ENCODE measurements at regions not wholly inside any gene's neighbourhood (a gene's known extent, or its start where the extent isn't known, plus 50 kb on each side); places are given as distances from the start of the nearest gene placed in this dataset.

DNA sequence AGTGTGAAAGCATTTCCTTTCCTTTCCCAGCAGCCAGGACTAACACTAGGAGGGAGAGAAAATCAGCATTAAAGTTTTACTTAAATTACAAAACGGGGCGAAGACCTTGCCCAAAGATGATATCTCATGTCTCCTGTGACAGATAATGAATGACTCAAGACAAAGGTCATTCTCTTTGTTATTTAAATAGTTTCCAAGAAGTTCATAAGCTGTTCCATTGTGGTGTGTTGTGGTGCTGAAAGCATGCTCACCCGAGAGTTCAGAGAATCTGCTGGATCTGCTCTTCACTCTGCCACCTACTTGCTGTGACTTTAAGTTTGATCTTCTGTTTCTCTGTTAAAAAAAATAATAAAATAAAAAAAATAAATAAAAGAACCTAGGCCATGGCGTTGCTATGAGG is 265.9 kb upstream of the NR4A3 start:
- DNase-seq (ENCODE audit: low spot score) = no peak

GRCh38 chr9:99556998-99557397 is 264.7 kb upstream of the NR4A3 start:
- no peak for DNase-seq (ENCODE audit: low spot score)

- no peak for DNase-seq (ENCODE audit: low spot score)
Observed at GRCh38 chr9:99557816-99558215, 263.9 kb upstream of the NR4A3 start.

- DNase-seq (ENCODE audit: low spot score) = no peak
Observed at GRCh38 chr9:99559776-99560175, 261.9 kb upstream of the NR4A3 start.

GRCh38 chr9:99560561-99560960 is 261.1 kb upstream of the NR4A3 start:
- no peak for DNase-seq (ENCODE audit: low spot score)

DNA sequence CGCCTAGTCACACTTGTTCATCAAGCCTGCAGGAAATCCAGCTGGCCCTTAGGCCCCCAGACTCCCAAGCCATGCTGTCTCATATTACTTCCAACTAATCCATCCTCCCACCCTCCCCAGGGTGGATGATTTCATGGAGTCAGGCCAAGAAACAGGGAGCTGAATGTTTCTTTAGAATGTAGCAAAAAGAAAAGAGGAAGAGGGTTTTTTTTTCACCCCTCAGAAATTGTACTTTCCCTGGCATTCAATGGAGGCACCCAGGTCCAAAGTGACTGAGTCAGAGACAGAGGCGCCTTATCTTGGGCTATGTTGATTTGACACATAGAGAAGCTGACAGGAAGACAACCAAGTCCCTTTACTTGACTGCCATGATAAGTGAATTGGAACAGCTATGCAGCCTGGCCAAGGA is 260.2 kb upstream of the NR4A3 start:
- DNase-seq (ENCODE audit: low spot score) = no peak

DNA sequence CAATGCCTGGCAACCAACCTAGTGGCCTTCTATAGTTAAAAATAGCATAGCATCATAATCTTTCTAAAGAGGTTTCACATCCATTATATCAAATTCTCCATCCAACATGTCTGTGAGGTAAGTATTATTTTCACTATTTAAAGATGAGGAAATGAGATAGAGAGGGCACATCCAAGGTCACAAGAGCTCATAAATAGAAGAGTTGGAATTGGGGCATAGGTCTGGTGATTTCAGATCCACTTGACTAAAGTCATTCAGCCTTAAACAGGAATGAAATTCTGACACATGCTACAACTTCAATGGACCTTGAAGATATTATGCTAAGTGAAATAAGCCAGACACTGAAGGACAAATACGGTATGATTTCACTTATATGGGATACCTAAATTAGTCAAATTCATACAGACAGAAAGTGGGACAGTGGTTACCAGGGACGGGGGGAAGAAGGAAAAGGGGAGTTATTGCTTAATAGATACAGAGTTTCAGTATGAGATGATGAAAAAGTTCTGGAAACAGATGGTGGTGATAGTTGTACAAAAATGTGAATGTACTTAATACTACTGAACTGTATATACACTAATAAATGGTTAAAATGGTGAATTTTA is 259.6 kb upstream of the NR4A3 start:
- DNase-seq (ENCODE audit: low spot score) = no peak

DNA sequence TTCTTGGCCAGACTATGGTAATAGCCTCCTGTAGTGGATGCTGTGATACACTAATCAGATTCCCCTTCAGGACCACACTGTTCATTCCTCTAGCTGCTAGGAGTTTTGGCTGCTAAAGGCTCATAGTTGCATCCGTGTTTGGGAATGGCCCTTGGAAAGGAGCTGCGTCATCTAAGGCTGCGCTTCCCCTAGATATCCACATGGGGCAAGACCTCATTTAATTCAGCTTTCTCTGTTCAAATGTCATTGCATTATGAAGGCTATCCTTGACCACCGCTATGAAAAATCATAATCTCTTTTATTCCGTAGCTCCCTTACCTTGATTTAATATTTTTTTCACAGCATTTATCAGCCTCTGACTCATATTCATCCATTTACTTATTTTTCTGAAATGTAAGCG is 258.3 kb upstream of the NR4A3 start:
- no peak for DNase-seq (ENCODE audit: low spot score)

- no peak for DNase-seq (ENCODE audit: low spot score)
Observed at GRCh38 chr9:99565203-99565602, 256.5 kb upstream of the NR4A3 start.

DNA sequence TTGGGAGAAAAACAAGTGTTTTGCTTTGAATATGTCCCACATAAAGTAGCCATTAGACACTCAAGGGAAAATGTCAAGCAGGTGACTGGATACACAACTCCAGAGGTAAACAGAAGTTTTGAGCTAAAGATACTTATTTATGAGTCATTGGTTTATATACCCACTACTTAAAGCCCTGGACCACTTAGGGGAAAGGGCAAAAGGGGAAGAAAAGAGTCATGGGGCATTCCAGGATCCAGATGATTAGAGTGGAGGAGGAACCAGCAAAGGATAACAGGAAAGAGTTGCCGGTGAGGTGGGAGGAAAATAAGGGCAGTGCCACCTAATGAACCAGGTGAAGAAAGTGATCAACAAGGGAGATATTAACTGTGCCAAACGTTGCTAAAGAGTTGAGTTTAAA is 254.2 kb upstream of the NR4A3 start:
- no peak for DNase-seq (ENCODE audit: low spot score)

DNA sequence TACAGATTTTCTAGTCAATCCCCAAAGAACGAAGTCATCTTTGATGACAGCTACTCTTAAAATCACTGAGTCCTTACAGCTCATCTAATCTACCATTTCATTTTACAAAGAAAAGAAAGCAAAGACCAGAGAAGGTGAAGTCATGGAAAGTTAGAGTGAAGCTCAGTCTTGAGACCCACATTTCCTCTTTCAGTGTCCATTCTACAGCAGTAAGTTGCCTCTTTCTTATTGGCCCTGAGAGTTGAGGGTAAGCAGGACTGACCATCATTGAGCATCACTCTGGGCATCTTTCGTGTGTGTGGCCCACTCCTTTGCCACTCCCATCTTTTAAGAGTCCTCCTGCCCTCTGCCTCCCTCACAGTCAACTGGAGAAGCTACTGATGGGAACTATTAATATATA is 251.8 kb upstream of the NR4A3 start:
- no peak for DNase-seq (ENCODE audit: low spot score)

GRCh38 chr9:99572567-99572966 is 249.1 kb upstream of the NR4A3 start:
- no peak for DNase-seq (ENCODE audit: low spot score)

DNA sequence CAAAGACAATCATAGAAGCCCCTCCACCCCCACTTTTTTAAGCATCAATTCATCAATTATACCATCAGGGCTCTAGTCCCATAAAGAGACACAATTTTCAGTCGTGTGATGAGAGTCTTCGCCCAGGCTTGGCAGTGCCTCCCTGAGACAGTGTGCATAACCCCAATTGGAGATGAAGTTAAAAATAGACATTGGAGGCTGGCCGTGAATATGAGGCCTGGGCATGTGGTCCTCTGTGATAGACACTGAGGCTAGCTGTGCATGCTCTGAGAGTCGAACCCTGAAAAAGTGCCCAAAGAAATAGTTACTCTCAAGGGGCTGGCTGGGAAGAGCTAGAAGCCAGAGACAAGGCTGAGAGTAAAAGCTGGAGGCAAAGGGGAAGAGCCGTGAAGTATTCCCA is 248.6 kb upstream of the NR4A3 start:
- DNase-seq (ENCODE audit: low spot score) = no peak

DNA sequence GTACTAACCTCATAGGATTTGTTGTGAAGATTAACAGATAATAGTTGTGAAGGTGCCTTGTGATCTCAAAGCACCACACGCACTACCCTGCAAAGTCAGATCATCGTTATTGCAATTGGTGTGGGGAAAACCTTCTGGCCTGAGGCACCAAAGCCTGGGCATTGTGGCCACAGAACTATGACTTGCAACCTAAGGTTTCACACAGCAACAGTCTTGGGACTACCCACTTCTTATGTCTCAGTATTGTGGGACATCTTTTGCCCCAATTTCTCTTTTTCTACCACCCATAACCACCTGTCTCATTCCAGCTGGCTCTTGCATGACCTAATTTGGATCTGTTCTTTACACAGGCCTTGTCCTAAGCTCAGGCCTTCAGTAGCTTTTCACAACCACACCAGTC is 247.8 kb upstream of the NR4A3 start:
- no peak for DNase-seq (ENCODE audit: low spot score)

DNA sequence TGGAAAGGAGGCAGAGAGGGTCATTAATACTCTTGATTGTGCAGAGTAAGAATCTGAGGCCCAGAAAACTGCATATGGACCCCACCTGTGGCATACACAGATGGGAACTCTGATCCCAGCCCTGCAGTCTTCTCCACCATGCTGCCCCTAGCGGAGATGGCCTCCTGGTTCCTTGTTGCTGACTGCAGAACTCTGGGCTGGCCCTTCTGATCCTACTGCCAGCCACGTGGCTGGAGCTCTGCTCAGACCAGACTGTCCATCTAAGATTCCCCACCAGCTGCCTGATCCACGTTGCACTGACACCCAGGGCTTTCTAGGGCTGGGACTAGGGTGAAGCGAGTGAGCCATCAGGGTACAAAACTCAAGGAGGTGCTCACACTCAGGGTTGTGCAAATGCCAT is 245.7 kb upstream of the NR4A3 start:
- no peak for DNase-seq (ENCODE audit: low spot score)

- no peak for DNase-seq (ENCODE audit: low spot score)
Observed at GRCh38 chr9:99576876-99577275, 244.8 kb upstream of the NR4A3 start.

DNA sequence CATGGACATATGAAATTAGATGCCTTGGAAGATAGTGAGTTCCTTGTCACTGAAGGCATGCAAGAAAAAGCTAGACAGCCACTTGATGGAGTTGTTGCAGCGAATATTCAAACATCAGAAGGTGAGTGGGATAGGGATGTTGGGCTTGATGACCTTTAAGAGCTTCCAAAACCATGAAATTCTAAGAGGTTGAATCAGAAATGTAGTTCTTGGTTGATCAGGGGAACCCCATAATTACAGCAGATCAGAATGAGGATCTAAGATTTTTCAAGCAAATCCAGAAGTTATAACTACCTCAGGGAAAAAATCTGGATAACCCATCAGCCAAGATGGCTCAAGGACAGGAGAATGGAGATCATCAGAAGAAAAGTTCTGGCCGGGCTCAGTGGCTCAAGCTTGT is 244.3 kb upstream of the NR4A3 start:
- DNase-seq (ENCODE audit: low spot score) = no peak

- no peak for DNase-seq (ENCODE audit: low spot score)
Observed at GRCh38 chr9:99578666-99579065, 243.0 kb upstream of the NR4A3 start.

DNA sequence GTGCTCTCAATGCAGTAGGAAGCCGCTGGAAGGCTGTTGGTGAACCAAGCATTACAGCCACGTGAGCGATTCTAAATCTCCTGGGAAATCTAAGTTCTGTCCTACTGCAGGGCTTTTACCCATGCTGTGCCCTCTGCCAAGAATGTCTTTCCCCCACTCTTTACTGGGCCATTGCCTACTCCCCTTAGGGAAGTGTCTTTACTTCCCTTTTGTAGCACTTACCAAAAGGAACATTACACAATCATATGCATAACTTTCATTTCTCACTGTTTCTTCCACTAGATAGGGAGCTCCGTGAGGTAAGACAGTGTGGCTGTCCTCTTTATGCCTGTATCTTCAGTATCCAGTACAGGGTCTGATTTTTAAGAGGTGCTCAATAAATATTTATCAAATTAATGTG is 241.7 kb upstream of the NR4A3 start:
- no peak for DNase-seq (ENCODE audit: low spot score)

DNA sequence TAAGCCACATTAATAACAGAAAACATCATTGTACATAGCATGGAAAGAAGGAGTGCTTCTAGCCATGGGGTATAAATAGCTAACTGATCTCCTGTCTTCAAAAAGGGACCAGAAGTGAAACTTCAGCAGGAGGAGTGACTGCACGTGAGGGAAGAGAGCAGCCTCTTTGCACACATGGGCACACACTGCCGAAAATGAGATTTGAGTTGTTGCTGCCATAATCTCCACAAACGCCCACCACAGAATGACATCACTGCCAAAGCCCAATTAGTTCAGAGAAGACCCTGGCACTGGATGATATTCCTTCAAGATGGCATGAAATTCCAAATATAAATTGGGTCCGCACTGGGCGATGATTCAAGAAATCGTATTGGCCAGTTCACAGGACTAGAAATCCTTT is 238.9 kb upstream of the NR4A3 start:
- no peak for DNase-seq (ENCODE audit: low spot score)

DNA sequence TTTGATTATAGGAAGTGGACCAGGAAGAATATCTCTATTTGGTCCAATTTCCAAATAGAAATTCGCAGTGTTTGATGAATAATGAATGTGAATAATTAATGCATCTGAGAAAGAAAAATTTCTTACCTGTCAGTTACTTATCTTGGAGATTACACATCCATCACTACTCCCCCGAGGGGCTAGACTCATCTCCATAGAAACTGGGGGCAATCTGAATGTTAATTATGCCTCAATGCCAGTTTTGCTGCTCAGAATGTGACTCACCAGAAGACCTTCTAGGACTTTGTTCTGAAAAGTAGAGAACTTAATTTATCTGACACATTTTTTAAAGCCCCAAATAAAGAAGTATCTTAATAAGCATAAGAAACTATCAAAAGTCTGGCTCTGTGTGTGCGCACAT is 233.4 kb upstream of the NR4A3 start:
- no peak for DNase-seq (ENCODE audit: low spot score)

DNA sequence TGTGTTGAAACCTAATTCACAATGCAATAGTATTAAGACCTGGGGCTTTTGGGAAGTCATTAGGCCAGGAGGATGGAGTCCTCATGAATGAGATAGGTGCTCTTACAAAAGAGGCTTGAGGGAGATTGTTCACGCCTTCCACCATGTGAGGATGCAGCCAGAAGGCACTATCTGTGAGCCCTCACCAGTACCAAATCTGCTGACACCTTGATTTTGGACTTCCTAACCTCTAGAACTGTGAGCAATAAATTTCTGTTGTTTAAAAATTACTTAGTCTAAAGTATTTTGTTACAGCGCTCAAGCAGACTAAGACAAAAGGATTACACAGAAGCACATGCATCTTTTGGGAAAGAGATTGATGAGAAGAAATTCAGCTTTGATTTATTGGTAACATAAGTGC is 232.9 kb upstream of the NR4A3 start:
- no peak for DNase-seq (ENCODE audit: low spot score)

- no peak for DNase-seq (ENCODE audit: low spot score)
Observed at GRCh38 chr9:99590410-99590809, 231.3 kb upstream of the NR4A3 start.

DNA sequence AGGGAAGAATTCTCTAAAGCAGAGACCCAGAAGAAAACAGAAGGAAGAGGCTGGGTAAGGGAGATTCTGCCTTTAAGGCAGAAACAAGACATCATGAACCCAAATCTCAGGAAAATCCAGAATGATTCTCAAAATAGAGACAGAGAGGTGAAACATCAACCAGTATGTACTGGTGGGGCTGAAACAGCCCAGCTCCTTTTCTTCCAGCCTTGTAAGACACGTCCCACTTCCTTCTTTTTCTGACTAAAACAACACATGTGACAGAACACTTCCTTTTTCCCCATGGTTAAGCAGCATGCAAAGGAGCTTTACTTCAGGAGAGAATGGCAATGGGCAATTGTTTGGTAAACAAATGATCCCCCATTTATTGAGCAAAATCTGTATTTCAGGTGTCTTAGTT is 230.8 kb upstream of the NR4A3 start:
- DNase-seq (ENCODE audit: low spot score) = peak; percentile 4

- no peak for DNase-seq (ENCODE audit: low spot score)
Observed at GRCh38 chr9:99591770-99592169, 229.9 kb upstream of the NR4A3 start.
